ENCODE measurements at regions not wholly inside any gene's neighbourhood (a gene's known extent, or its start where the extent isn't known, plus 50 kb on each side); places are given as distances from the start of the nearest gene placed in this dataset.

DNA sequence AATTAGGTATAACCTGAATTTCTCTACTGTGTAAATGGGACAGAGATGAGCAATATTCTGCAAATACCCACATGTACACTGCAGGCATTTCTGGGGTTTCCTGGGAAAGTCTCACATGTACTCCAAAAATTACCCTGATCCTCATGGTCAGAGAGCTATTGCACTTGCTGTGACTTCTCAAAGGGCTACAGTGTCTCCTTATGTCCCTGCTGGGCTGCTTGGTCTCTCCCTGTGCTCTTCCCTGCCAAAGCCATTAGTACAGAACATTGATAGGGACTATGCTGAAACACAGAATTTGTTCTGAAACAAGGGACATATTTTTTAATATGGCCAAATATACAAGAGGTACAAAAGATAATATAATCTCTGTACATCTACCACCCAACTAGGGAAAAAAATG, 924.4 kb upstream of the NXPH2 start:
- TF ChIP-seq, protein P1, sequence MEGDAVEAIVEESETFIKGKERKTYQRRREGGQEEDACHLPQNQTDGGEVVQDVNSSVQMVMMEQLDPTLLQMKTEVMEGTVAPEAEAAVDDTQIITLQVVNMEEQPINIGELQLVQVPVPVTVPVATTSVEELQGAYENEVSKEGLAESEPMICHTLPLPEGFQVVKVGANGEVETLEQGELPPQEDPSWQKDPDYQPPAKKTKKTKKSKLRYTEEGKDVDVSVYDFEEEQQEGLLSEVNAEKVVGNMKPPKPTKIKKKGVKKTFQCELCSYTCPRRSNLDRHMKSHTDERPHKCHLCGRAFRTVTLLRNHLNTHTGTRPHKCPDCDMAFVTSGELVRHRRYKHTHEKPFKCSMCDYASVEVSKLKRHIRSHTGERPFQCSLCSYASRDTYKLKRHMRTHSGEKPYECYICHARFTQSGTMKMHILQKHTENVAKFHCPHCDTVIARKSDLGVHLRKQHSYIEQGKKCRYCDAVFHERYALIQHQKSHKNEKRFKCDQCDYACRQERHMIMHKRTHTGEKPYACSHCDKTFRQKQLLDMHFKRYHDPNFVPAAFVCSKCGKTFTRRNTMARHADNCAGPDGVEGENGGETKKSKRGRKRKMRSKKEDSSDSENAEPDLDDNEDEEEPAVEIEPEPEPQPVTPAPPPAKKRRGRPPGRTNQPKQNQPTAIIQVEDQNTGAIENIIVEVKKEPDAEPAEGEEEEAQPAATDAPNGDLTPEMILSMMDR (IDR thresholded peaks at IDR 0.05; ENCODE audit: insufficient read depth, low read length), result no peak
- TF ChIP-seq GABPA (IDR thresholded peaks at IDR 0.05; ENCODE audit: low read depth) (no peak), SPI1 (IDR thresholded peaks at IDR 0.05; ENCODE audit: borderline replicate concordance, low read depth) (no peak), POLR2AphosphoS5 (IDR thresholded peaks at IDR 0.05; ENCODE audit: low read depth) (no peak)
